ENCODE measurements at regions not wholly inside any gene's neighbourhood (a gene's known extent, or its start where the extent isn't known, plus 50 kb on each side); places are given as distances from the start of the nearest gene placed in this dataset.

- TF ChIP-seq CTCF (IDR thresholded peaks at IDR 0.05) (no peak), EZH2 (IDR thresholded peaks at IDR 0.05; ENCODE audit: borderline replicate concordance, insufficient read depth, low read depth, low read length, poor library complexity, severe bottlenecking) (no peak)
- no peaks in the 10 kb centered on the region for H3K4me1 Mint-ChIP-seq
- DNase-seq (no peak), ATAC-seq (ENCODE audit: low read depth) (no peak)
- POLR2A ChIA-PET, result no interaction called here
- no peaks in the 10 kb centered on the region for H3K9me3 Mint-ChIP-seq (ENCODE audit: insufficient read depth)
- intact Hi-C loops (cut with micrococcal nuclease), result no loop called here
- no peaks in the 10 kb centered on the region for H3K79me2 ChIP-seq (ENCODE audit: control insufficient read depth, insufficient read depth, low read length)
- no peak overlapping the region for H3K27ac Mint-ChIP-seq
- no peaks in the 10 kb centered on the region for H3K27me3 Mint-ChIP-seq
- peaks cover 0 to 17% (median 0%) of the 10 kb centered on the region in 3 donors for H3K9me3 ChIP-seq (ENCODE audit: control extremely low read depth in 1 of 3, control insufficient read depth in 2 of 3, insufficient read depth in 1 of 3, low read length in 2 of 3)
- no peak overlapping the region for H3K4me3 ChIP-seq (ENCODE audit: control extremely low read depth in 1 of 5, extremely low read depth in 1 of 5, insufficient read depth in 1 of 5, low read depth in 2 of 5, low read length in 4 of 5)
- no peaks in the 10 kb centered on the region for H4K20me1 ChIP-seq (ENCODE audit: control insufficient read depth, insufficient read depth, low read length, poor library complexity, severe bottlenecking)
- H3K27me3 ChIP-seq (replicated peaks in 1 of 4; ENCODE audit: control extremely low read depth in 1 of 4, control insufficient read depth in 3 of 4, insufficient read depth in 4 of 4, low read length in 3 of 4), result no peaks in the 10 kb centered on the region
- WGBS (ENCODE audit: insufficient coverage), result 89% methylated on average over 7 of the region's 7 CpGs
- no peak overlapping the region for H3K4me2 ChIP-seq (replicated peaks; ENCODE audit: low read depth, low read length, poor library complexity, severe bottlenecking)
- H3K9ac ChIP-seq (ENCODE audit: low read length), result no peak overlapping the region
- H2AFZ ChIP-seq (ENCODE audit: insufficient read depth, low read depth, low read length, poor library complexity, severe bottlenecking), result no peak overlapping the region
- CTCF ChIA-PET, result no interaction called here
- no peak overlapping the region for H3K27ac ChIP-seq (ENCODE audit: low read length in 2 of 2)
- no peak overlapping the region for H3K4me3 Mint-ChIP-seq
- no peaks in the 10 kb centered on the region for H3K36me3 ChIP-seq (replicated peaks in 1 of 2; ENCODE audit: control extremely low read depth in 1 of 2, control insufficient read depth in 1 of 2, extremely low read depth in 1 of 2, insufficient read depth in 2 of 2, low read length in 1 of 2)
- H3K4me1 ChIP-seq (ENCODE audit: control insufficient read depth in 2 of 2, insufficient read depth in 2 of 2, low read length in 2 of 2), result no peaks in the 10 kb centered on the region
These were observed 550.1 kb downstream of the SLC6A15 start for GRCh38 chr12:84362552-84362897.

- no peaks in the 10 kb centered on the region for H3K4me1 Mint-ChIP-seq
- H3K27ac Mint-ChIP-seq, result no peak overlapping the region
- H3K4me3 Mint-ChIP-seq, result no peak overlapping the region
- Histone ChIP-seq H3K9me3 (ENCODE audit: control extremely low read depth in 1 of 3, control insufficient read depth in 2 of 3, insufficient read depth in 1 of 3, low read length in 2 of 3) (peaks cover 0 to 19% (median 0%) of the 10 kb centered on the region in 3 donors), H3K4me3 (ENCODE audit: control extremely low read depth in 1 of 5, extremely low read depth in 1 of 5, insufficient read depth in 1 of 5, low read depth in 2 of 5, low read length in 4 of 5) (no peak overlapping the region), H3K4me2 (replicated peaks; ENCODE audit: low read depth, low read length, poor library complexity, severe bottlenecking) (no peak overlapping the region), H3K36me3 (replicated peaks in 1 of 2; ENCODE audit: control extremely low read depth in 1 of 2, control insufficient read depth in 1 of 2, extremely low read depth in 1 of 2, insufficient read depth in 2 of 2, low read length in 1 of 2) (no peaks in the 10 kb centered on the region), H3K79me2 (ENCODE audit: control insufficient read depth, insufficient read depth, low read length) (no peaks in the 10 kb centered on the region), H4K20me1 (ENCODE audit: control insufficient read depth, insufficient read depth, low read length, poor library complexity, severe bottlenecking) (no peaks in the 10 kb centered on the region), H3K27ac (ENCODE audit: low read length in 2 of 2) (no peak overlapping the region), H3K4me1 (ENCODE audit: control insufficient read depth in 2 of 2, insufficient read depth in 2 of 2, low read length in 2 of 2) (no peaks in the 10 kb centered on the region), H3K27me3 (replicated peaks in 1 of 4; ENCODE audit: control extremely low read depth in 1 of 4, control insufficient read depth in 3 of 4, insufficient read depth in 4 of 4, low read length in 3 of 4) (no peaks in the 10 kb centered on the region), H2AFZ (ENCODE audit: insufficient read depth, low read depth, low read length, poor library complexity, severe bottlenecking) (no peak overlapping the region), H3K9ac (ENCODE audit: low read length) (no peak overlapping the region)
- ChIA-PET CTCF (no interaction called here), POLR2A (no interaction called here)
- ATAC-seq (ENCODE audit: low read depth) (no peak), DNase-seq (no peak)
- 88% methylated on average over 27 of the region's 27 CpGs for WGBS (ENCODE audit: insufficient coverage)
- intact Hi-C loops (cut with micrococcal nuclease), result no loop called here
- H3K27me3 Mint-ChIP-seq, result no peaks in the 10 kb centered on the region
- no peak for TF ChIP-seq CTCF (IDR thresholded peaks at IDR 0.05)
- H3K9me3 Mint-ChIP-seq (ENCODE audit: insufficient read depth), result no peaks in the 10 kb centered on the region
These were observed 550.7 kb downstream of the SLC6A15 start for GRCh38 chr12:84361651-84362551.

Data from B cell (primary cell).